ENCODE measurements at regions not wholly inside any gene's neighbourhood (a gene's known extent, or its start where the extent isn't known, plus 50 kb on each side); places are given as distances from the start of the nearest gene placed in this dataset.
A peak's percentile ranks its signal among the peaks of the same experiment; 100 is the strongest.

GRCh38 chr3:87958289-87958688, 100.5 kb downstream of the CGGBP1 start:
- no peak for DNase-seq (ENCODE audit: extremely low read depth in 1 of 4, low spot score in 3 of 4)
- TF ChIP-seq VEZF1 (CRISPR knock-in tag; IDR thresholded peaks at IDR 0.05) (no peak), HOXB6 (CRISPR knock-in tag; IDR thresholded peaks at IDR 0.05; ENCODE audit: borderline replicate concordance) (no peak), PCBP2 (IDR thresholded peaks at IDR 0.05; ENCODE audit: low read depth, low read length, poor library complexity, severe bottlenecking) (no peak)
- in situ Hi-C loops (cut with MboI) = no loop called here
- ATAC-seq = no peak
- ChIA-PET POLR2A (interaction anchor here (1.2 kb wide), 1 partner anchor 13 kb away, joined by 3 read pairs; no protein-coding TSS in a partner anchor), CTCF (ENCODE audit: low intra/inter-chr PET ratio) (no interaction called here)
- BruUV-seq (replicated peaks) = no TSS peak
- no peaks in the 10 kb centered on the region for H3K27me3 ChIP-seq (ENCODE audit: control insufficient read depth in 2 of 2, insufficient read depth in 2 of 2, low read length in 2 of 2)
- H3K4me2 ChIP-seq (ENCODE audit: insufficient read depth, low read length) = no peak overlapping the region
- H3K9me1 ChIP-seq (ENCODE audit: control insufficient read depth, insufficient read depth, low read length) = no peaks in the 10 kb centered on the region
- H4K20me1 ChIP-seq (replicated peaks; ENCODE audit: control insufficient read depth, insufficient read depth, low read length) = no peaks in the 10 kb centered on the region
- FAIRE-seq = no peak
- no peak overlapping the region for H3K9ac ChIP-seq (ENCODE audit: insufficient read depth in 1 of 2, low read depth in 2 of 2, low read length in 2 of 2)
- intact Hi-C loops (cut with micrococcal nuclease) = no loop called here
- H2AFZ ChIP-seq (ENCODE audit: low read depth, low read length) = no peak overlapping the region
- H3K27ac ChIP-seq (ENCODE audit: extremely low read depth, low read depth, low read length) = no peak overlapping the region
- H3K36me3 ChIP-seq (ENCODE audit: control insufficient read depth, insufficient read depth, low read length) = no peaks in the 10 kb centered on the region
- H3K9me3 ChIP-seq (replicated peaks; ENCODE audit: control insufficient read depth, insufficient read depth, low read depth, low read length) = no peaks in the 10 kb centered on the region
- no peaks in the 10 kb centered on the region for H3K4me1 ChIP-seq (replicated peaks in 1 of 2; ENCODE audit: control insufficient read depth in 2 of 2, insufficient read depth in 2 of 2, low read length in 2 of 2)
- H3K79me2 ChIP-seq (ENCODE audit: control insufficient read depth, insufficient read depth, low read length) = no peaks in the 10 kb centered on the region
- H3K4me3 ChIP-seq = no peak overlapping the region
- 89% methylated on average over 1 of the region's 1 CpG for WGBS (ENCODE audit: insufficient coverage, low coverage, missing lambda C conversion rate)

- Histone ChIP-seq H3K9me3 (replicated peaks; ENCODE audit: control insufficient read depth, insufficient read depth, low read depth, low read length) (no peaks in the 10 kb centered on the region), H3K4me1 (replicated peaks in 1 of 2; ENCODE audit: control insufficient read depth in 2 of 2, insufficient read depth in 2 of 2, low read length in 2 of 2) (no peaks in the 10 kb centered on the region), H3K4me3 (no peak overlapping the region), H3K4me2 (ENCODE audit: insufficient read depth, low read length) (no peak overlapping the region), H3K9ac (ENCODE audit: insufficient read depth in 1 of 2, low read depth in 2 of 2, low read length in 2 of 2) (no peak overlapping the region), H4K20me1 (replicated peaks; ENCODE audit: control insufficient read depth, insufficient read depth, low read length) (no peaks in the 10 kb centered on the region), H3K27me3 (ENCODE audit: control insufficient read depth in 2 of 2, insufficient read depth in 2 of 2, low read length in 2 of 2) (no peaks in the 10 kb centered on the region), H3K79me2 (ENCODE audit: control insufficient read depth, insufficient read depth, low read length) (no peaks in the 10 kb centered on the region), H3K9me1 (ENCODE audit: control insufficient read depth, insufficient read depth, low read length) (no peaks in the 10 kb centered on the region), H3K36me3 (ENCODE audit: control insufficient read depth, insufficient read depth, low read length) (no peaks in the 10 kb centered on the region), H2AFZ (ENCODE audit: low read depth, low read length) (no peak overlapping the region), H3K27ac (ENCODE audit: extremely low read depth, low read depth, low read length) (no peak overlapping the region)
- in situ Hi-C loops (cut with MboI) (no loop called here), intact Hi-C loops (cut with micrococcal nuclease) (no loop called here)
- no TSS peak for BruUV-seq (replicated peaks)
- ChIA-PET POLR2A (interaction anchor here (1.2 kb wide), 1 partner anchor 12 kb away, joined by 3 read pairs; no protein-coding TSS in a partner anchor), CTCF (ENCODE audit: low intra/inter-chr PET ratio) (no interaction called here)
- no peak for DNase-seq (ENCODE audit: extremely low read depth in 1 of 4, low spot score in 3 of 4)
- 100% methylated on average over 1 of the region's 1 CpG for WGBS (ENCODE audit: insufficient coverage, low coverage, missing lambda C conversion rate)
- ATAC-seq = no peak
- FAIRE-seq = no peak
- TF ChIP-seq ZNF778 (CRISPR knock-in tag; IDR thresholded peaks at IDR 0.05) (no peak), GTF2E2 (tag; IDR thresholded peaks at IDR 0.05) (no peak), GMEB1 (CRISPR knock-in tag; IDR thresholded peaks at IDR 0.05) (no peak), MXI1 (IDR thresholded peaks at IDR 0.05; ENCODE audit: low read depth, low read length) (no peak), DNMT1 (IDR thresholded peaks at IDR 0.05) (no peak), GTF2F1 (IDR thresholded peaks at IDR 0.05; ENCODE audit: low read depth, low read length) (no peak), MAFF (IDR thresholded peaks at IDR 0.05; ENCODE audit: low read length) (peak; percentile 7; the same call in 1 of the 2 replicates), VEZF1 (CRISPR knock-in tag; IDR thresholded peaks at IDR 0.05) (no peak), FOSL1 (tag; conservative IDR thresholded peaks at IDR 0.05) (no peak), CCAR2 (IDR thresholded peaks at IDR 0.05; ENCODE audit: low read depth, low read length) (no peak), ZNF668 (CRISPR knock-in tag; IDR thresholded peaks at IDR 0.05) (no peak)
Observed at GRCh38 chr3:87957575-87957974, 101.2 kb downstream of the CGGBP1 start.
